GM12865 (cell line): ENCODE measurements at regions not wholly inside any gene's neighbourhood (a gene's known extent, or its start where the extent isn't known, plus 50 kb on each side); places are given as distances from the start of the nearest gene placed in this dataset.
A peak's percentile ranks its signal among the peaks of the same experiment; 100 is the strongest.

Source experiments
- DNase-seq: peaks from one replicate; pipeline ENCODE4 v3.0.0; 2010; ENCODE audit warnings: low read depth
- H3K4me3 ChIP-seq: 2 replicates; pipeline ENCODE4 v1.5.1; 2011; ENCODE audit warnings: mild to moderate bottlenecking, low read depth, low read length, control low read depth
- TF ChIP-seq, protein P1 (sequence below): IDR thresholded peaks from 2 replicates; pipeline ENCODE4 v1.5.1; 2011; ENCODE audit warnings: low read length, control low read depth, low read depth, inconsistent platforms; ENCODE audit not compliant: insufficient read depth; ENCODE audit errors: missing control alignments

GRCh38 chr3:159898147-159898546, 90.5 kb upstream of the IL12A start:
- H3K4me3 ChIP-seq, result no peak overlapping the region
- TF ChIP-seq, protein P1, sequence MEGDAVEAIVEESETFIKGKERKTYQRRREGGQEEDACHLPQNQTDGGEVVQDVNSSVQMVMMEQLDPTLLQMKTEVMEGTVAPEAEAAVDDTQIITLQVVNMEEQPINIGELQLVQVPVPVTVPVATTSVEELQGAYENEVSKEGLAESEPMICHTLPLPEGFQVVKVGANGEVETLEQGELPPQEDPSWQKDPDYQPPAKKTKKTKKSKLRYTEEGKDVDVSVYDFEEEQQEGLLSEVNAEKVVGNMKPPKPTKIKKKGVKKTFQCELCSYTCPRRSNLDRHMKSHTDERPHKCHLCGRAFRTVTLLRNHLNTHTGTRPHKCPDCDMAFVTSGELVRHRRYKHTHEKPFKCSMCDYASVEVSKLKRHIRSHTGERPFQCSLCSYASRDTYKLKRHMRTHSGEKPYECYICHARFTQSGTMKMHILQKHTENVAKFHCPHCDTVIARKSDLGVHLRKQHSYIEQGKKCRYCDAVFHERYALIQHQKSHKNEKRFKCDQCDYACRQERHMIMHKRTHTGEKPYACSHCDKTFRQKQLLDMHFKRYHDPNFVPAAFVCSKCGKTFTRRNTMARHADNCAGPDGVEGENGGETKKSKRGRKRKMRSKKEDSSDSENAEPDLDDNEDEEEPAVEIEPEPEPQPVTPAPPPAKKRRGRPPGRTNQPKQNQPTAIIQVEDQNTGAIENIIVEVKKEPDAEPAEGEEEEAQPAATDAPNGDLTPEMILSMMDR, result no peak
- DNase-seq, result no peak

DNA sequence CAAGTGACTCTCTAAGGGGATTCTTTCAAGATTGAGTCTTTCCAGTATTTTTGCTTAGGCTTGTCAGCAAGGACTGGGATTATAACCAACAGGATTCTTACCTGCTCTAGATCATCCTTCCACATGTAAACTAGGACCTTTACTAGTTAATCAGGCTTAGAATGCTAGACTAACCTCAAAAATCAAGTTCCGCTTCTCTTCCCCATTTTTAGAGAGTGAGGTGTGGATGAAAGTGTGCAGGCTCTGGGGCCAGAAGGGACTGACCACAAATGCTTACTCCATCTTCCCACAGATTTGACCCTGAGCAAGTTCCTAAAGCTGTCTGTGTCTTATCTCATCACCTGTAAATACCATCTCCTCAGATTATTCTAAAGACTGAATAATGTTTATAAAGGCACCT, 89.5 kb upstream of the IL12A start:
- no peak for DNase-seq
- H3K4me3 ChIP-seq, result no peak overlapping the region
- TF ChIP-seq, protein P1, result no peak

DNA sequence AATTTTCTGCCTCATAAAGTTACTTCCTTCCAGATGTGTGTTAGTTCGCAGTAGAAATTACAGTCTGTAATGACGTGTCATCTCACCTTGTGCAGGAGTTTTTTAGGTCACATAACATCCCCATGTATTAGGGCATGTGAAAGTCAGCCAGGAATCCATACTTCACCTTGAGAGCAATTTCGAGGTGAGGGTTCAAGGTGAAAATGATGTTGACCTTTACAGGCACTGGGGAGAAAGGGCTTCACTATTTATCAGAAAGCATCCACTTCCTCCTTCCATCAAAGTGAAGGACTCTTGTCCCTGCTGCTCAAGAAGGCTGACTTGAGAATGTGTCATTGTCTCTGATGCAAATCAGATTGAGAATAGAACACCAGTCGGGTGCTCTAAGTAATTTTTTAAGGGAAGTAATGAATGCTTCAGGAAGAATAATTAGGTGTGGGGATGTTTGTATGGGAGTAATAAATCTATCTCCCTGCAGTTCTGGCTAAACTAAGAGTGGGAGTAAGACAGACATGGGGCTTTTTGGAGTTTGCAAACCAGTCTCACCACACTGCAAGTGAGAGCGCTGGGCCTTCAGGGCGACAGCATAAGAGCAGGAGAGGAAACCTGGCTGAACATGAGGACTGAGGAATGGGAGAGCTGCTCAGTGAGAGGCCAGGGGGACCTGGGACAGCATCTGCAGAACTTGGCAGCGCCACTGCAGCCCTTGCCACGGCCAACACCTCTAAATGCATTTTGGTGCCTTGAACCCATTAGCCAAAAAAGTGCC, 85.9 kb upstream of the IL12A start:
- TF ChIP-seq, protein P1, result no peak
- no peak overlapping the region for H3K4me3 ChIP-seq
- DNase-seq, result peak; percentile 57

DNA sequence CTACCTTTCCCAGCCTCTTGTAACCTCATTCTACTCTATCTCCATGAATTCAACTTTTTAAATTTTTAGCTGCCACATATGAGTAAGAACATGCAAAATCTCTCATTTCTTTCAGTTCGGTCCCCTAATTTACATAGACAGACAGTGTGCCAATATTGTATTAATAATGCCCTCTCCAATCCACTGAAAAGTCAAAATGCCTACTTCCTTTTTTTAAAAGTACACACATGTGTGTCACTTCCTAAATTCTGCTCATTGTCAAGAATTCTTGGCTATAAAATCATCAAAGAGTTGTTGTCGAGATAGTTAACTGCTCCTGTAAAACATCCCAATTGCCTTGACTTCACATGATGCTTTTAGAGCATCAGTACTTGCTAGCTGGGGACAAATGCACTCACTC, 84.2 kb upstream of the IL12A start:
- TF ChIP-seq, protein P1, result no peak
- H3K4me3 ChIP-seq, result no peak overlapping the region
- DNase-seq, result peak; percentile 22

- no peak for DNase-seq
- no peak overlapping the region for H3K4me3 ChIP-seq
- TF ChIP-seq, protein P1, result no peak
These were observed 83.7 kb upstream of the IL12A start for GRCh38 chr3:159904911-159905310.

DNA sequence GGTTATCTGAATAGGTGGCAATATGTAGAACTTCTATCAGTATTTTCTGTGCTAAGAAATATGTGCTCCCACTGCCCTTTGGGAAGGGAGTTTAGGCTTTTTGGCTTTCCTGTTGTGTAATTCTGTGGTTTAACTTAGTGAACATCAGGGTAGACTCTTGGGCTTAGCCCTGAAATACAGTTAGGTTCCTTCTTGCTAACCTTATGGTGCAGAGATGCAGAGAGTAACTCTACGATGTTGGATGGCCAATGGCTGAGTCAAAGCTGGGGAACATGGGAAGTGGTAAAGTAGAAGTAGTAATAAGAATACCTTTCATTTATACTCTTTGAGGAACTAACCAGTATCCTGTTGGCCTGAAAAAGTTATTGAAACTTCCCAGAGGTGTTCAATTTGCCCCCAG, 80.8 kb upstream of the IL12A start:
- TF ChIP-seq, protein P1, result no peak
- no peak overlapping the region for H3K4me3 ChIP-seq
- DNase-seq, result peak; percentile 13
